MM.1S (cell line): ENCODE measurements at regions not wholly inside any gene's neighbourhood (a gene's known extent, or its start where the extent isn't known, plus 50 kb on each side); places are given as distances from the start of the nearest gene placed in this dataset.

Experiments
- DNase-seq: peaks from one replicate; pipeline ENCODE4 v3.0.0-alpha.2; 2015
- H2AFZ ChIP-seq: fragments of 300-600 bp; sonication (generic); 2 replicates; pipeline ENCODE4 v1.6.0; 2016; ENCODE audit warnings: antibody characterized with exemption, low read length
- H3F3A ChIP-seq: fragments of 300-600 bp; sonication (generic); 2 replicates; pipeline ENCODE4 v1.6.1; 2016; ENCODE audit warnings: mild to moderate bottlenecking, antibody characterized with exemption, low read length, moderate library complexity, mixed read lengths; ENCODE audit not compliant: insufficient read depth
- H3K27ac ChIP-seq: fragments of 300-600 bp; sonication (generic); 2 replicates; pipeline ENCODE4 v1.5.1; 2016; ENCODE audit warnings: mild to moderate bottlenecking, low read length
- H3K27me3 ChIP-seq: fragments of 300-600 bp; sonication (generic); replicated peaks from 2 replicates; pipeline ENCODE4 v1.6.0; 2016; ENCODE audit warnings: low read length; ENCODE audit not compliant: insufficient read depth
- H3K36me3 ChIP-seq: fragments of 300-600 bp; sonication (generic); replicated peaks from 2 replicates; pipeline ENCODE4 v1.6.1; 2016; ENCODE audit warnings: mild to moderate bottlenecking, low read length, mixed read lengths; ENCODE audit not compliant: insufficient read depth
- H3K4me1 ChIP-seq: fragments of 300-600 bp; sonication (generic); 2 replicates; pipeline ENCODE4 v1.6.1; 2016; ENCODE audit warnings: low read length, mixed read lengths
- H3K4me2 ChIP-seq: fragments of 300-600 bp; sonication (generic); 2 replicates; pipeline ENCODE4 v1.6.0; 2016; ENCODE audit warnings: low read depth, low read length
- H3K4me3 ChIP-seq: fragments of 300-600 bp; sonication (generic); 2 replicates; pipeline ENCODE4 v1.5.1; 2016; ENCODE audit warnings: low read length, mixed read lengths
- H3K79me2 ChIP-seq: fragments of 300-600 bp; sonication (generic); 2 replicates; pipeline ENCODE4 v1.6.1; 2016; ENCODE audit warnings: mixed run types, low read length, mixed read lengths
- H3K9ac ChIP-seq: fragments of 300-600 bp; sonication (generic); 2 replicates; pipeline ENCODE4 v1.6.1; 2016; ENCODE audit warnings: low read length, mixed read lengths
- H3K9me2 ChIP-seq: fragments of 300-600 bp; sonication (generic); replicated peaks from 2 replicates; pipeline ENCODE4 v1.6.1; 2016; ENCODE audit warnings: mild to moderate bottlenecking, low read length, mixed read lengths; ENCODE audit not compliant: insufficient read depth
- H3K9me3 ChIP-seq: fragments of 300-600 bp; sonication (generic); replicated peaks from 2 replicates; pipeline ENCODE4 v1.6.1; 2016; ENCODE audit warnings: mild to moderate bottlenecking, low read length, mixed read lengths; ENCODE audit not compliant: insufficient read depth
- H4K20me1 ChIP-seq: fragments of 300-600 bp; sonication (generic); 2 replicates; pipeline ENCODE4 v1.6.1; 2016; ENCODE audit warnings: mild to moderate bottlenecking, low read length, moderate library complexity, mixed read lengths; ENCODE audit not compliant: insufficient read depth
- EZH2 ChIP-seq: fragments of 300-600 bp; sonication (generic); optimal IDR thresholded peaks from 2 replicates; pipeline ENCODE3; 2017; ENCODE audit warnings: low read depth, mild to moderate bottlenecking, antibody characterized with exemption, low read length, mixed read lengths
- EZH2phosphoT487 ChIP-seq: fragments of 300-600 bp; sonication (generic); IDR thresholded peaks from 2 replicates; pipeline ENCODE4 v1.6.1; 2018; ENCODE audit warnings: antibody characterized with exemption, low read length
- TF ChIP-seq, protein P1 (sequence below): fragments of 300-600 bp; sonication (generic); IDR thresholded peaks from 2 replicates; pipeline ENCODE4 v1.5.1; 2016; ENCODE audit warnings: antibody characterized with exemption, low read length, mixed read lengths

GRCh38 chr2:228602288-228602687 is 420.8 kb upstream of the SPHKAP start:
- H4K20me1 ChIP-seq, result no peaks in the 10 kb centered on the region
- no peaks in the 10 kb centered on the region for H3K79me2 ChIP-seq
- no peak overlapping the region for H3K4me3 ChIP-seq
- no peaks in the 10 kb centered on the region for H3K9me3 ChIP-seq
- no peak overlapping the region for H3K27ac ChIP-seq
- DNase-seq, result no peak
- H3K36me3 ChIP-seq, result no peaks in the 10 kb centered on the region
- H3K9ac ChIP-seq, result no peak overlapping the region
- H2AFZ ChIP-seq, result no peak overlapping the region
- no peaks in the 10 kb centered on the region for H3K4me1 ChIP-seq
- no peak overlapping the region for H3K4me2 ChIP-seq
- TF ChIP-seq EZH2 (no peak), EZH2phosphoT487 (no peak)
- TF ChIP-seq, protein P1, sequence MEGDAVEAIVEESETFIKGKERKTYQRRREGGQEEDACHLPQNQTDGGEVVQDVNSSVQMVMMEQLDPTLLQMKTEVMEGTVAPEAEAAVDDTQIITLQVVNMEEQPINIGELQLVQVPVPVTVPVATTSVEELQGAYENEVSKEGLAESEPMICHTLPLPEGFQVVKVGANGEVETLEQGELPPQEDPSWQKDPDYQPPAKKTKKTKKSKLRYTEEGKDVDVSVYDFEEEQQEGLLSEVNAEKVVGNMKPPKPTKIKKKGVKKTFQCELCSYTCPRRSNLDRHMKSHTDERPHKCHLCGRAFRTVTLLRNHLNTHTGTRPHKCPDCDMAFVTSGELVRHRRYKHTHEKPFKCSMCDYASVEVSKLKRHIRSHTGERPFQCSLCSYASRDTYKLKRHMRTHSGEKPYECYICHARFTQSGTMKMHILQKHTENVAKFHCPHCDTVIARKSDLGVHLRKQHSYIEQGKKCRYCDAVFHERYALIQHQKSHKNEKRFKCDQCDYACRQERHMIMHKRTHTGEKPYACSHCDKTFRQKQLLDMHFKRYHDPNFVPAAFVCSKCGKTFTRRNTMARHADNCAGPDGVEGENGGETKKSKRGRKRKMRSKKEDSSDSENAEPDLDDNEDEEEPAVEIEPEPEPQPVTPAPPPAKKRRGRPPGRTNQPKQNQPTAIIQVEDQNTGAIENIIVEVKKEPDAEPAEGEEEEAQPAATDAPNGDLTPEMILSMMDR, result no peak
- H3K9me2 ChIP-seq, result no peaks in the 10 kb centered on the region
- no peaks in the 10 kb centered on the region for H3K27me3 ChIP-seq
- no peaks in the 10 kb centered on the region for H3F3A ChIP-seq

DNA sequence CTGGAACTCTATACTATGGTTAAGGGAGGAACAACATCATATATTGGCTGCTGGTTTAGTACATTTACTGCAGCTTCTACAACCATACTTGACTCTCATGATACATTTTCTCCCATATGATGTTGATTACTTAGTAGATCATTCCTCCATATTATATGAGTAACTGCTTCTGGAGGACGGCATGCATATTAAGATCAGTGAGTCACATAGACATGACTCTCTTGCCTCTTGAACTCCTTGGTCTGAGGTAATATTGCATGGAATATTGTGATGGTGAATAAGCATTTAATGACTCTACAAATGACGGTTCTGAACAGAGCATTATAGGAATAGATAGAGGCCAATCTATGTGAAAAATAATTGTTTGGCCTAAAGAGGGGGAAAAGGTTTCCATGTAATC is 418.8 kb upstream of the SPHKAP start:
- Histone ChIP-seq H3K36me3 (no peaks in the 10 kb centered on the region), H3K9me3 (no peaks in the 10 kb centered on the region), H3K9ac (no peak overlapping the region), H3K4me3 (no peak overlapping the region), H3F3A (no peaks in the 10 kb centered on the region), H2AFZ (no peak overlapping the region), H3K79me2 (no peaks in the 10 kb centered on the region), H4K20me1 (no peaks in the 10 kb centered on the region), H3K4me1 (no peaks in the 10 kb centered on the region), H3K27me3 (no peaks in the 10 kb centered on the region), H3K4me2 (no peak overlapping the region), H3K9me2 (no peaks in the 10 kb centered on the region), H3K27ac (no peak overlapping the region)
- TF ChIP-seq, protein P1, result no peak
- no peak for DNase-seq

GRCh38 chr2:228599781-228600180 is 418.3 kb upstream of the SPHKAP start:
- H3K9me2 ChIP-seq, result no peaks in the 10 kb centered on the region
- H3F3A ChIP-seq, result no peaks in the 10 kb centered on the region
- H3K9me3 ChIP-seq, result no peaks in the 10 kb centered on the region
- no peaks in the 10 kb centered on the region for H3K79me2 ChIP-seq
- TF ChIP-seq EZH2 (no peak), EZH2phosphoT487 (no peak)
- TF ChIP-seq, protein P1, result no peak
- H3K4me2 ChIP-seq, result no peak overlapping the region
- DNase-seq, result no peak
- H4K20me1 ChIP-seq, result no peaks in the 10 kb centered on the region
- H3K4me1 ChIP-seq, result no peaks in the 10 kb centered on the region
- H3K27ac ChIP-seq, result no peak overlapping the region
- no peaks in the 10 kb centered on the region for H3K36me3 ChIP-seq
- H3K27me3 ChIP-seq, result no peaks in the 10 kb centered on the region
- H3K4me3 ChIP-seq, result no peak overlapping the region
- H3K9ac ChIP-seq, result no peak overlapping the region
- H2AFZ ChIP-seq, result no peak overlapping the region

DNA sequence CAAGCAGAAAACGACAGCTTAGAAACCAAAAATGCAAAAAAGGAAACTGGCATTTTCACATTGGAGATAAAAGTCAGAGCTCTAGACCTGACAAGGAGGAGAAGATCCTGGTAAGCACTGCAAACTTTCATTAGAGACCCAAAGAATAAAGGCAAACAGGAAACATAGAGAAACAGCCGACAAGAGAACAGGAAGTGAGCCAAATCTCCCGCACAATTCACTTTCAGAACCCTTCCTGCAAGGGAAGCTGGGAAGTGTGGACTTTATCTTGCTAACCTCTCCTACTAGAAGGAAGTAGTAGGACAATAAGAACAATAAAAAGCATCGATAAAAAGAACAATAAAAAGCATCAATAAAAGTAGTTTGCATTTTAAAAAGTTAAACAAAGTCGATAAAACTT is 417.8 kb upstream of the SPHKAP start:
- H3K9me2 ChIP-seq, result no peaks in the 10 kb centered on the region
- H3K36me3 ChIP-seq, result no peaks in the 10 kb centered on the region
- no peak overlapping the region for H3K27ac ChIP-seq
- H3K4me2 ChIP-seq, result peak overlapping the region; percentile 7; the same call in 1 of the 2 replicates
- H3F3A ChIP-seq, result no peaks in the 10 kb centered on the region
- DNase-seq, result peak; percentile 15
- no peak overlapping the region for H3K9ac ChIP-seq
- no peak overlapping the region for H2AFZ ChIP-seq
- TF ChIP-seq EZH2phosphoT487 (no peak), EZH2 (no peak)
- TF ChIP-seq, protein P1, result no peak
- H3K4me3 ChIP-seq, result no peak overlapping the region
- no peaks in the 10 kb centered on the region for H3K27me3 ChIP-seq
- no peaks in the 10 kb centered on the region for H4K20me1 ChIP-seq
- H3K4me1 ChIP-seq, result no peaks in the 10 kb centered on the region
- no peaks in the 10 kb centered on the region for H3K79me2 ChIP-seq
- no peaks in the 10 kb centered on the region for H3K9me3 ChIP-seq
